Ovary (tissue), 3 donors: ENCODE measurements at regions not wholly inside any gene's neighbourhood (a gene's known extent, or its start where the extent isn't known, plus 50 kb on each side); places are given as distances from the start of the nearest gene placed in this dataset.

Experiments
- CTCF ChIP-seq, 3 donors: fragments of 450-650 bp in 2 of 3; fragments of 200-600 bp in 1 of 3; IDR thresholded peaks; one replicate each; pipeline versions ENCODE4 v1.5.1 to v1.8.0; 2016 to 2022; ENCODE audit warnings: antibody characterized with exemption in 3 of 3, mild to moderate bottlenecking in 1 of 3
- POLR2A ChIP-seq: fragments of 450-650 bp; IDR thresholded peaks from one replicate; pipeline ENCODE4 v1.6.1; 2017; ENCODE audit warnings: antibody characterized with exemption, mild to moderate bottlenecking, moderate library complexity
- donor health status: DM: no; HTN: no; CAD: no.

GRCh38 chr12:67589078-67589477 lies 59.5 kb upstream of the DYRK2 start:
- TF ChIP-seq POLR2A (no peak), CTCF (IDR thresholded peaks at IDR 0.05) (no peak)
